ENCODE measurements at regions not wholly inside any gene's neighbourhood (a gene's known extent, or its start where the extent isn't known, plus 50 kb on each side); places are given as distances from the start of the nearest gene placed in this dataset.

- Histone ChIP-seq H3K36me3 (no peaks in the 10 kb centered on the region), H3K9me3 (ENCODE audit: low read depth) (no peaks in the 10 kb centered on the region), H3K4me3 (no peak overlapping the region), H3K4me1 (ENCODE audit: low read depth) (no peaks in the 10 kb centered on the region), H3K27ac (no peak overlapping the region), H3K27me3 (no peaks in the 10 kb centered on the region)
- no peak for DNase-seq (ENCODE audit: low read depth in 1 of 2, low spot score in 1 of 2)
- TF ChIP-seq CTCF (IDR thresholded peaks at IDR 0.05; ENCODE audit: low read depth, low read length) = no peak
Observed at GRCh38 chr2:38180754-38181153, 104.8 kb upstream of the CYP1B1 start.

- DNase-seq (ENCODE audit: low read depth in 1 of 2, low spot score in 1 of 2) = peak in 1 of 2 donors; percentile 93
- Histone ChIP-seq H3K36me3 (no peaks in the 10 kb centered on the region), H3K4me3 (no peak overlapping the region), H3K9me3 (ENCODE audit: low read depth) (no peaks in the 10 kb centered on the region), H3K27me3 (no peaks in the 10 kb centered on the region), H3K27ac (no peak overlapping the region), H3K4me1 (ENCODE audit: low read depth) (no peaks in the 10 kb centered on the region)
- no peak for TF ChIP-seq CTCF (IDR thresholded peaks at IDR 0.05; ENCODE audit: low read depth, low read length)
Observed at GRCh38 chr2:38178556-38179419, 102.8 kb upstream of the CYP1B1 start.

- Histone ChIP-seq H3K4me3 (no peak overlapping the region), H3K36me3 (no peaks in the 10 kb centered on the region), H3K27me3 (no peaks in the 10 kb centered on the region), H3K4me1 (ENCODE audit: low read depth) (no peaks in the 10 kb centered on the region), H3K27ac (no peak overlapping the region), H3K9me3 (ENCODE audit: low read depth) (no peaks in the 10 kb centered on the region)
- TF ChIP-seq CTCF (IDR thresholded peaks at IDR 0.05; ENCODE audit: low read depth, low read length) = peak; percentile 16
- DNase-seq (ENCODE audit: low read depth in 1 of 2, low spot score in 1 of 2) = peak in 1 of 2 donors; percentile 96
Observed at GRCh38 chr2:38178119-38178518, 102.2 kb upstream of the CYP1B1 start.

GRCh38 chr2:38176619-38177021 lies 100.7 kb upstream of the CYP1B1 start:
- no peak overlapping the region for H3K4me3 ChIP-seq
- H3K27ac ChIP-seq = no peak overlapping the region
- no peaks in the 10 kb centered on the region for H3K9me3 ChIP-seq (ENCODE audit: low read depth)
- H3K27me3 ChIP-seq = no peaks in the 10 kb centered on the region
- no peaks in the 10 kb centered on the region for H3K4me1 ChIP-seq (ENCODE audit: low read depth)
- no peak for TF ChIP-seq CTCF (IDR thresholded peaks at IDR 0.05; ENCODE audit: low read depth, low read length)
- peak in 1 of 2 donors; percentile 75 for DNase-seq (ENCODE audit: low read depth in 1 of 2, low spot score in 1 of 2)
- no peaks in the 10 kb centered on the region for H3K36me3 ChIP-seq

GRCh38 chr2:38174646-38175423 lies 98.9 kb upstream of the CYP1B1 start:
- no peak overlapping the region for H3K27ac ChIP-seq
- no peaks in the 10 kb centered on the region for H3K36me3 ChIP-seq
- no peaks in the 10 kb centered on the region for H3K4me1 ChIP-seq (ENCODE audit: low read depth)
- TF ChIP-seq CTCF (IDR thresholded peaks at IDR 0.05; ENCODE audit: low read depth, low read length) = no peak
- no peaks in the 10 kb centered on the region for H3K27me3 ChIP-seq
- H3K9me3 ChIP-seq (ENCODE audit: low read depth) = no peaks in the 10 kb centered on the region
- H3K4me3 ChIP-seq = no peak overlapping the region
- peak in 1 of 2 donors; percentile 97 for DNase-seq (ENCODE audit: low read depth in 1 of 2, low spot score in 1 of 2)

Measured in cardiac muscle cell (in vitro differentiated cells and primary cell).